ENCODE measurements at regions not wholly inside any gene's neighbourhood (a gene's known extent, or its start where the extent isn't known, plus 50 kb on each side); places are given as distances from the start of the nearest gene placed in this dataset.

DNA sequence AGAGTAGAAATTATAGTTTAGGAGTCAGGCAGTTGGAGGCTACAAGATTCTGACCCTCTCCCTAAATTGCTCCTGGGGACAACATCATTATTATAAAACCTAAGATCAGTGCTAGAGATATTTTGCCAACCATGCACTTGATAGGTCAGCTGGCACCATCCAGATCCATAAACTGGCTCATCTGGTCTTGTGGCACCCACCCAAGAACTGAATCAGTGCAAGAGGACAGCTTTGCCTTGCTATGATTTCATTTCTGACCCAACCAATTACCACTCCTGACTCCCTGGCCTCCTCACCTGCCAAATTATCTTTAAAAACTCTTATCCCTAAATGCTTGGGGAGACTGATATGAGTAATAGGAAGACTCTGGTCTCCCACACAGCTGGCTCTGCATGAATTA lies 461.1 kb upstream of the TGFBR2 start:
- TF ChIP-seq BHLHE40 (IDR thresholded peaks at IDR 0.05; ENCODE audit: borderline replicate concordance) (no peak), SUZ12 (IDR thresholded peaks at IDR 0.05) (no peak), ARNT (IDR thresholded peaks at IDR 0.05) (no peak), FOXM1 (IDR thresholded peaks at IDR 0.05; ENCODE audit: borderline replicate concordance) (no peak), L3MBTL2 (conservative IDR thresholded peaks at IDR 0.05) (no peak), FOXK2 (IDR thresholded peaks at IDR 0.05) (no peak), ELF4 (IDR thresholded peaks at IDR 0.05) (no peak), FOXA1 (IDR thresholded peaks at IDR 0.05) (no peak), NFRKB (IDR thresholded peaks at IDR 0.05) (no peak), HDGF (IDR thresholded peaks at IDR 0.05; ENCODE audit: borderline replicate concordance) (no peak), ZNF384 (IDR thresholded peaks at IDR 0.05) (no peak), CTBP1 (IDR thresholded peaks at IDR 0.05; ENCODE audit: borderline replicate concordance) (no peak)
- TF ChIP-seq, protein P1, sequence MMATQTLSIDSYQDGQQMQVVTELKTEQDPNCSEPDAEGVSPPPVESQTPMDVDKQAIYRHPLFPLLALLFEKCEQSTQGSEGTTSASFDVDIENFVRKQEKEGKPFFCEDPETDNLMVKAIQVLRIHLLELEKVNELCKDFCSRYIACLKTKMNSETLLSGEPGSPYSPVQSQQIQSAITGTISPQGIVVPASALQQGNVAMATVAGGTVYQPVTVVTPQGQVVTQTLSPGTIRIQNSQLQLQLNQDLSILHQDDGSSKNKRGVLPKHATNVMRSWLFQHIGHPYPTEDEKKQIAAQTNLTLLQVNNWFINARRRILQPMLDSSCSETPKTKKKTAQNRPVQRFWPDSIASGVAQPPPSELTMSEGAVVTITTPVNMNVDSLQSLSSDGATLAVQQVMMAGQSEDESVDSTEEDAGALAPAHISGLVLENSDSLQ (IDR thresholded peaks at IDR 0.05), result no peak
- ChIA-PET POLR2A (no interaction called here), CTCF (no interaction called here)
- no peak for DNase-seq (ENCODE audit: extremely low spot score)

DNA sequence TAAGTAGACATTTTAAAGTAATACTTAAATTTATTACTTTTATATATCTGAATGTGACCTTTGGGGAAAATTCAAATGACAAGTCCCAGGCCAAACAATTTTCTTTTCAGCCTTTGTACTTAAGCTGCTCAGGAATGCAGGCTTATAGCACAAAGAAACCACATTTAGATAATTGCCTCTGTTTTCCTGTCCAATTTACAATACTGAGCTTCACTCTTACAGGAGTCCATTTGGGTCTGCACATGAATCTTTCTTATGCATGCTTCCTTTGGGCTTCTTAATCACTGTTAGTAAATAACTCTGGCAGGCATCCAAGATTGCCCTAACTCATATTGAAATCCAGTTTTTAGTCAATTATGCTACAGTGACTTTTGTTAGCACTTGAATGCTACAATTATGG lies 459.4 kb upstream of the TGFBR2 start:
- TF ChIP-seq, protein P1 (IDR thresholded peaks at IDR 0.05), result no peak
- no peak for TF ChIP-seq ARNT (IDR thresholded peaks at IDR 0.05)
- no peak for TF ChIP-seq LEF1 (IDR thresholded peaks at IDR 0.05; ENCODE audit: borderline replicate concordance)
- no peak for TF ChIP-seq L3MBTL2 (conservative IDR thresholded peaks at IDR 0.05)
- no peak for TF ChIP-seq TARDBP (IDR thresholded peaks at IDR 0.05)
- TF ChIP-seq FOXA1 (IDR thresholded peaks at IDR 0.05), result no peak
- no peak for TF ChIP-seq NFRKB (IDR thresholded peaks at IDR 0.05)
- no peak for TF ChIP-seq FOXM1 (IDR thresholded peaks at IDR 0.05; ENCODE audit: borderline replicate concordance)
- no peak for TF ChIP-seq FOXK2 (IDR thresholded peaks at IDR 0.05)
- no peak for TF ChIP-seq BHLHE40 (IDR thresholded peaks at IDR 0.05; ENCODE audit: borderline replicate concordance)
- no peak for TF ChIP-seq SUZ12 (IDR thresholded peaks at IDR 0.05)
- no peak for TF ChIP-seq ZNF384 (IDR thresholded peaks at IDR 0.05)
- TF ChIP-seq ELF4 (IDR thresholded peaks at IDR 0.05), result no peak
- TF ChIP-seq CTBP1 (IDR thresholded peaks at IDR 0.05; ENCODE audit: borderline replicate concordance), result no peak
- TF ChIP-seq HDGF (IDR thresholded peaks at IDR 0.05; ENCODE audit: borderline replicate concordance), result no peak
- POLR2A ChIA-PET, result no interaction called here
- DNase-seq (ENCODE audit: extremely low spot score), result no peak
- CTCF ChIA-PET, result no interaction called here

DNA sequence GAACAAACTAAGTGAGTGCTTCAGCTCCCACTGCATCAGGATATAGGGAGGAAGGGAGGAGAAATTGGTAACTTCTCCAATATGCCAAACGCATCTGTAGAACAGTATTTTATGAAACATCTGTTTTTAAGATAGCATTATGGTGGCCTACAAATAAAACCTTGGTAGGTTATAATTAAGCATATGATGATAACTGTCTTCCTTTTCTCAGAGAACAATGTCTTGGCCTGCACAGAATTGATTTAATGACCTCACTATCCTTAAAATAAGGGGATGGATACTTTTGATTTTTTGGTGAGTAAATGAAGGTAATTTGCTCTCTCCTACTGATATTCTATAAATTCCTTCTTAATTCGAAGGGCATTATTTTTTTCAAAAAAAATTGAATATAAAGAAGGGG lies 451.5 kb upstream of the TGFBR2 start:
- ChIA-PET POLR2A (no interaction called here), CTCF (no interaction called here)
- DNase-seq (ENCODE audit: extremely low spot score), result no peak
- TF ChIP-seq BHLHE40 (IDR thresholded peaks at IDR 0.05; ENCODE audit: borderline replicate concordance) (no peak), ELF4 (IDR thresholded peaks at IDR 0.05) (no peak), TARDBP (IDR thresholded peaks at IDR 0.05) (no peak), ARNT (IDR thresholded peaks at IDR 0.05) (no peak), FOXK2 (IDR thresholded peaks at IDR 0.05) (no peak), ZNF384 (IDR thresholded peaks at IDR 0.05) (no peak), NFRKB (IDR thresholded peaks at IDR 0.05) (no peak), CTBP1 (IDR thresholded peaks at IDR 0.05; ENCODE audit: borderline replicate concordance) (no peak), HDGF (IDR thresholded peaks at IDR 0.05; ENCODE audit: borderline replicate concordance) (no peak), FOXA1 (IDR thresholded peaks at IDR 0.05) (no peak), L3MBTL2 (conservative IDR thresholded peaks at IDR 0.05) (no peak), SP1 (IDR thresholded peaks at IDR 0.05) (no peak), FOXM1 (IDR thresholded peaks at IDR 0.05; ENCODE audit: borderline replicate concordance) (no peak), SUZ12 (IDR thresholded peaks at IDR 0.05) (no peak), LEF1 (IDR thresholded peaks at IDR 0.05; ENCODE audit: borderline replicate concordance) (no peak)
- TF ChIP-seq, protein P1 (IDR thresholded peaks at IDR 0.05), result no peak

DNA sequence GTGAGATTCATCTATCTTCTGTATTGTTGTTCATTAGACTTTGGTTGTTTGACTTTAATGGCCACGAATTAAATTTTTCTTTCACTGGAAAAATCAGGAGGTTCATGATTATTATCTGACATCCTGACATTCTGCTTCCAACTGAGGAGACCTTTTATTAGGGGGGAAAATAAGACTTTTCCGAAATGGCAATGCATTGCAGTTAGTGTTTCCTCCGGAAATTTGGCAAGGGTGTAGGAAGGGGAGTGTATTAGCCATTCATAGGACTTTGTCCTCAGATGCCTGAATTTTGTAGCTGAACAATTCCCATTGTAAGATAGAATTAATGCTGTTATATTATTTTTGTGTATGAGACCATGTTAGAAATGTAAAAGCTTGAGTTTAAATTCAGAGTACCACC lies 450.6 kb upstream of the TGFBR2 start:
- ChIA-PET POLR2A (no interaction called here), CTCF (no interaction called here)
- no peak for DNase-seq (ENCODE audit: extremely low spot score)
- TF ChIP-seq BHLHE40 (IDR thresholded peaks at IDR 0.05; ENCODE audit: borderline replicate concordance) (no peak), NFRKB (IDR thresholded peaks at IDR 0.05) (no peak), SP1 (IDR thresholded peaks at IDR 0.05) (no peak), LEF1 (IDR thresholded peaks at IDR 0.05; ENCODE audit: borderline replicate concordance) (no peak), TARDBP (IDR thresholded peaks at IDR 0.05) (no peak), SUZ12 (IDR thresholded peaks at IDR 0.05) (no peak), CTBP1 (IDR thresholded peaks at IDR 0.05; ENCODE audit: borderline replicate concordance) (no peak), FOXM1 (IDR thresholded peaks at IDR 0.05; ENCODE audit: borderline replicate concordance) (no peak), L3MBTL2 (conservative IDR thresholded peaks at IDR 0.05) (no peak), ZNF384 (IDR thresholded peaks at IDR 0.05) (no peak), FOXK2 (IDR thresholded peaks at IDR 0.05) (no peak), ARNT (IDR thresholded peaks at IDR 0.05) (no peak), HDGF (IDR thresholded peaks at IDR 0.05; ENCODE audit: borderline replicate concordance) (no peak), FOXA1 (IDR thresholded peaks at IDR 0.05) (no peak), ELF4 (IDR thresholded peaks at IDR 0.05) (no peak)
- TF ChIP-seq, protein P1 (IDR thresholded peaks at IDR 0.05), result no peak

DNA sequence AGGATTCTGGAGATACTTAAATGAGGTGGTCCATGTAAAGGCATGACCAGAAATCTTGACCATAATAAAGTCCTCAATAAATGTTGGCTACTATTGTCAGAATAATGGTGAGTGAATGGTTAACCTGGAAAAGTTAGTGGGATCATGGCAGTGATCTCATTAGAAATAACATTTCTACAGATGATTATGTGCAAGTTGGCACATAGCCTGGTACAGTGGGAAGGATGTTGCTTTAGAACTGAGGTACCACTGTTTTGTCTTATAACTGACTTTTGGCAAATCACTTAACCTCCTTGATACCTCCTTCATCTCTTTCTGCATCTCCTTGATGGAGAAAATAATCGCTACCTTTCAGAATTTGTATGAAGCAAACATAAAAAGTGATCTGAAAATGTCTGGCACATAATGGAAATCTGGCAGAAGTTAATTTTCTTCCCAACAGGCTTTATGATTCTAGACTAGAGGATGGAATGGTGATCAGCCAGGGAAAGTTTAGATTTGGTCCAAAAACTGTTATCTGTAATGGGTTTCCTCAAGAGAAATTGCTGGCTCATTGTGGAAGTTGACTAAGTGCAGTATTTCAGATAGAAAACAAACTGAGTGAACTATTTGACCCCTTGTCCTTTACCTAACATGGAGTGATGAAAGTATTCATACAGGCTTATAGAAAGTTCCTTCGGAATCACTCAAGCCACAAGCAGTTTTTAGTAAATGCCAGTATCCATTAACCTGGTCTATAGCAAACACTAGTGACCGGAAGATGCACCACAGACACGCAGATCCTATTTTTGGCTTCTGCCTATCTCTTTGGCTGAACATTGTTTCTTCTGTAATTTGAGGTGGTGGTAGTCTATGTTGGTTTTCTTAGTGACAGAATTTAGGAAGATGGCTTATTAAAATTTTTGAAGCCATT lies 449.6 kb upstream of the TGFBR2 start:
- POLR2A ChIA-PET, result no interaction called here

More for the DNA sequence above, 449.6 kb upstream of the TGFBR2 start:
- TF ChIP-seq L3MBTL2 (conservative IDR thresholded peaks at IDR 0.05) (no peak), HDGF (IDR thresholded peaks at IDR 0.05; ENCODE audit: borderline replicate concordance) (no peak), ZNF384 (IDR thresholded peaks at IDR 0.05) (no peak), FOXM1 (IDR thresholded peaks at IDR 0.05; ENCODE audit: borderline replicate concordance) (no peak), TARDBP (IDR thresholded peaks at IDR 0.05) (no peak), BHLHE40 (IDR thresholded peaks at IDR 0.05; ENCODE audit: borderline replicate concordance) (no peak), FOXA1 (IDR thresholded peaks at IDR 0.05) (no peak), CTBP1 (IDR thresholded peaks at IDR 0.05; ENCODE audit: borderline replicate concordance) (no peak), ARNT (IDR thresholded peaks at IDR 0.05) (no peak), ELF4 (IDR thresholded peaks at IDR 0.05) (no peak), FOXK2 (IDR thresholded peaks at IDR 0.05) (no peak), NFRKB (IDR thresholded peaks at IDR 0.05) (no peak)
- TF ChIP-seq, protein P1 (IDR thresholded peaks at IDR 0.05), result no peak
- CTCF ChIA-PET, result no interaction called here
- no peak for DNase-seq (ENCODE audit: extremely low spot score)

Measured in HEK293T (cell line).